GM21576 (cell line): ENCODE measurements at regions not wholly inside any gene's neighbourhood (a gene's known extent, or its start where the extent isn't known, plus 50 kb on each side); places are given as distances from the start of the nearest gene placed in this dataset.

Source experiments
- ATAC-seq: cut with Tn5 transposase; IDR thresholded peaks from one replicate; pipeline ENCODE4 v1.9.1; 2021; ENCODE audit warnings: mild to moderate bottlenecking, moderate library complexity; ENCODE audit not compliant: unreplicated experiment

- no peak for ATAC-seq
These were observed 56.0 kb downstream of the EN1 start for GRCh38 chr2:118791483-118791882.

- no peak for ATAC-seq
These were observed 60.7 kb downstream of the EN1 start for GRCh38 chr2:118786746-118787145.

- ATAC-seq = no peak
These were observed 62.6 kb downstream of the EN1 start for GRCh38 chr2:118784860-118785259.

GRCh38 chr2:118779362-118779761, 68.1 kb downstream of the EN1 start:
- no peak for ATAC-seq

- ATAC-seq = no peak
These were observed 72.9 kb downstream of the EN1 start for GRCh38 chr2:118774458-118775133.

GRCh38 chr2:118773826-118774225, 73.6 kb downstream of the EN1 start:
- ATAC-seq = no peak

- no peak for ATAC-seq
These were observed 74.8 kb downstream of the EN1 start for GRCh38 chr2:118772487-118773200.

GRCh38 chr2:118769707-118770400, 77.6 kb downstream of the EN1 start:
- ATAC-seq = no peak

- ATAC-seq = no peak
These were observed 80.6 kb downstream of the EN1 start for GRCh38 chr2:118766871-118767270.

GRCh38 chr2:118764855-118765254, 82.6 kb downstream of the EN1 start:
- no peak for ATAC-seq

GRCh38 chr2:118763797-118764196, 83.7 kb downstream of the EN1 start:
- ATAC-seq = no peak

- ATAC-seq = no peak
These were observed 85.2 kb downstream of the EN1 start for GRCh38 chr2:118762290-118762689.

- ATAC-seq = no peak
These were observed 85.7 kb downstream of the EN1 start for GRCh38 chr2:118761771-118762170.

- ATAC-seq = no peak
These were observed 91.5 kb downstream of the EN1 start for GRCh38 chr2:118755901-118756300.

- ATAC-seq = no peak
These were observed 92.1 kb downstream of the EN1 start for GRCh38 chr2:118755384-118755783.

GRCh38 chr2:118752762-118753429, 94.6 kb downstream of the EN1 start:
- ATAC-seq = no peak

- no peak for ATAC-seq
These were observed 96.4 kb downstream of the EN1 start for GRCh38 chr2:118750959-118751565.

- no peak for ATAC-seq
These were observed 99.1 kb downstream of the EN1 start for GRCh38 chr2:118748245-118748885.

- no peak for ATAC-seq
These were observed 99.8 kb downstream of the EN1 start for GRCh38 chr2:118747637-118748036.

- ATAC-seq = no peak
These were observed 100.4 kb downstream of the EN1 start for GRCh38 chr2:118747066-118747465.
